ENCODE measurements at regions not wholly inside any gene's neighbourhood (a gene's known extent, or its start where the extent isn't known, plus 50 kb on each side); places are given as distances from the start of the nearest gene placed in this dataset.

DNA sequence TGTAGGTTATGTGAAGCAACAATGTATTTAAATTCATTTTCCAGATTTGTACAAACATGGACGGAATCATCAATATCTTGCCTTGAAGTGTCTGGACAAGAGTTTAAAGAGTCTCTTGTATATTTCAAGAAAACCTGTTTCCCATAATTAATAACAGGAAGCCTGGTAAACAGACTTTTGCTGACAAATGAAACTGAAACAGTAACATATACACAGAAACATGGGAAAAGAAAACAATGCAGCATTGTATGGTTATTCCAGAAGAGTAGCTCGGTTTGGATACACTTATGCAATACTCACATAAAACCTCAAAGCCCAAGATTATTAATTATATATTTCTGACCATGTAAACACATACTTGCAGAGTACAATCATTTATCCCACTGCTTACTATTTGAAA, 265.5 kb downstream of the PTPRC start:
- no peak for DNase-seq

DNA sequence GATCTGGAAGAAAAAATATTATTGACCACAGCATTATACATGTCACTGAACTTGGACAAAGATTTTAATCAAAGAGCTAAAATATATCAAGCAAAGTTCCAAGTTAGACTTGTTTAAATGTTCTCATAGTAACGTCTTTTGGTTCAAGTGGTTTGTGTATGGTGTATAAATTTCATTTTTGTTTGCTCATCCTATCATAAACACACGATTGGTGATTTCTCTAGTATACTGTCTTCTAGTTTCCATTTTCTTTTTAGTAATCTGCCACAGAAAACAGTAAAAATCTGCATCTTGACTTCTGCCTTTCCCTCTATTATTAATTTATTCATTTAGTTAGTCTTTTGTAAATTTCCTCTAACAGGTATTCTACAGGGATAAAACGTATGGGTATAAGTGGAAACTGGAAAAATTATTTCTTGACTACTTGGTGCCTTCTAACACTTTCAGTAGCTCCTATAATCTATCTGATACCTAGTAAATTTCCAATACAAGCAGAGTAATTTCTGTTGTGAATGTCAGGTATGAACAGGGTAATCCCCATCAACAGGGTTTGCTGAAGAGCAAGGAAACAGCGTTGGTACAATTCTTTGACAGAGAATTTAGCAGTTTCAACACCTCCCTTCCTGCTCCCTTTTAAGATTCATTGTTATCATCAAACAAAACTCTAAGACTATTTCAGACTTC, 268.0 kb downstream of the PTPRC start:
- no peak for DNase-seq

DNA sequence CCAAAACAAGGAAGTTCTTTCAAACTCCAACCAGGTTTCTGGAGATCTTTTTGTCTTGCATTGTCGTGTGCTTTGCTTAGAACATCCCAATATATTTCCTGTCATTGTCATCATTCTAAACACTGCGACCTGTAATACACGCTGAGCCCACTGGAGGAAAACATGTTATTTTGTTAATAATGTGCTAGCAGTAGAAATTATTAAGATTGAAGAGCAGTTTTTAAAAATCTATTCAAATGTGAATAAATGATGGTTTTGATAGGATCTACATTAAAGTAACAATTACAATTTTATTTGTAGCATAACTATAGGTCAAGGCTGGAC, 268.5 kb downstream of the PTPRC start:
- DNase-seq: no peak

DNA sequence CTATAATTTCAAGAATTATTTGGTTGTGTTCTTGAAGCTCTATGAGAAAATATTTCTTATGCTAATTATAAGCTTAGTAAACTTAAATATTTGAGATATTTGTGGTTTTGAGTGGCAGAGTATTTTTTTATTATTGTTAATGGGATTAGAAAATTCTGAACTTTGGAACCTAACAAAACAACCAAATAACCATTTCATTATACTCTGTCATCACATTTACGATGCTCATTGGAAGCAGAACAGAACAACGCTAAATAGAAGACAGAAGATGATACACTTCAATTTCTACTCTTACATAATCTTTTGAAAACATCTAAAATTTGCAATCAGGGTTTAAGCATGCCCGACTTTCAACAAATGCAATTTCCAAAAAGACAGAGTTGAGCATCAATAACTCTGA, 270.2 kb downstream of the PTPRC start:
- DNase-seq: no peak

DNA sequence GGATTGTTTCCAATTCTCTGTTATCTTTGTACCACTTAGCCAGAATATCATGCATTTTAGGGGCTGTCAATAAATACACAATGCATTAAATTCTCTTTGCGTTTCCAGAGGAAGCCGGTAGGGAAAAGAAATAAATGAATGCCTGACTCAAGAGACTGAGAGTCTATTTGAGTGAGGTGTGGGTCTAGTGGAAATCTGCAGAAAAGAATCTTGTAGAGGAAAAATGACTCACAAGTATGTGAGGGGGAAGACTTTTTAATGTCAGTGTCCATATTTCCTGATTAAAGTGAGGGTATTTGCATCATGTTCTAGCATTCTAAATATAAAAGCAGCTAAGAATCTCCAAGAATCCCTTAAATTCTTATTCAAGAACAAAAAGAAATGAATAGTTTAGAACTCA, 271.1 kb downstream of the PTPRC start:
- DNase-seq: no peak

DNA sequence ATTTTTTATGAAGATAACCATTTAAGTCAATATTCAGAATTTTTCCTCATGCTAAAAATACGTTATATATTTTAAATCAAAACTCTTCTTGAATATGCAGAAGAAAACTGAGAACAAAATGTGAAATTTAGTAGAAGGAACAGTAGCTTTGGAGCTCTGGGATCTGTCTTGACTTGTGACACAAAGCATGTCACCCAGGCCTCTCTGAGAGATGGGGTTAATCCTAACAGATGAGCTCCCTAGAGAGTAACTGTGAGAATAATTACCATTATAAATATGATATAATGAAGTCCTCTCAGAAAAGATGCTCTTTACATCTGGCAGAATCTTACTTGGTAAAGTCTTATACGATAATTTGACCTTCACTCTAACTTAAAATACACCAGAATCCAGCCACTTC, 272.0 kb downstream of the PTPRC start:
- DNase-seq: no peak

DNA sequence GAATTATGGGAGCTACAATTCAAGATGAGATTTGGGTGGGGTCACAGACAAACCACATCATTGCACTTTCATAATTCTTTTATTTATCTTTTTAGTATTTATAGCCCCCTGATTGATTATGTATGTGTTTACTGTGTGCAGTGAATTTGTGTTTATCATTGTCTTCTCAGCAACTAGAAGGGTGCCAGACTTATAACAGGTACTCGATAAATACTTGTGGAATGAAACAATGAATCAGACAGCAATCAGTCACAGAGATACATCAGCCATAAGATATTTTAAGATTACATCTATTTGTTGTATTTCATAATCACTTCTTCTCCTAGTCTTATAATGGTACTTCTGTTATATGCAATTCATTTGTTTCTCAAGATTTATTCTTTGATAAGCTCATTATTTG, 273.2 kb downstream of the PTPRC start:
- DNase-seq: no peak

DNA sequence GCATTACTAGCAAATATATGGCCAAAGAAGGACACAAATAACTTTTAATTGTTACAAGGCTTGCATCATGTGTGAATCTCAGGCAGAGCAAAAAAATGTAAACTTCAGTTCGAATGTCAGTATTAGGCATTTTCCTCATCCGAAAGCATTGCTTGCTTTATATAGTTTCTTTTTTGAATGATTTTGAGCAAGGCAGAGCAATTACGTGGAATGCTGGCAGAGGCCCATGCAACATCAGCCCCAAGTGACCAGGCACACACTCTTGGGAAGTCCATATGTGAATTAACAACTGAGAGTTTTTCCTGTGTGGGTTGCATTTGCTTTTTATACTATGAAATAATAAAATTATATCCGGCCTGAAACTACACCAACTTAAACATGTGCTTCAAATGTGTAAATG, 274.8 kb downstream of the PTPRC start:
- DNase-seq: no peak

DNA sequence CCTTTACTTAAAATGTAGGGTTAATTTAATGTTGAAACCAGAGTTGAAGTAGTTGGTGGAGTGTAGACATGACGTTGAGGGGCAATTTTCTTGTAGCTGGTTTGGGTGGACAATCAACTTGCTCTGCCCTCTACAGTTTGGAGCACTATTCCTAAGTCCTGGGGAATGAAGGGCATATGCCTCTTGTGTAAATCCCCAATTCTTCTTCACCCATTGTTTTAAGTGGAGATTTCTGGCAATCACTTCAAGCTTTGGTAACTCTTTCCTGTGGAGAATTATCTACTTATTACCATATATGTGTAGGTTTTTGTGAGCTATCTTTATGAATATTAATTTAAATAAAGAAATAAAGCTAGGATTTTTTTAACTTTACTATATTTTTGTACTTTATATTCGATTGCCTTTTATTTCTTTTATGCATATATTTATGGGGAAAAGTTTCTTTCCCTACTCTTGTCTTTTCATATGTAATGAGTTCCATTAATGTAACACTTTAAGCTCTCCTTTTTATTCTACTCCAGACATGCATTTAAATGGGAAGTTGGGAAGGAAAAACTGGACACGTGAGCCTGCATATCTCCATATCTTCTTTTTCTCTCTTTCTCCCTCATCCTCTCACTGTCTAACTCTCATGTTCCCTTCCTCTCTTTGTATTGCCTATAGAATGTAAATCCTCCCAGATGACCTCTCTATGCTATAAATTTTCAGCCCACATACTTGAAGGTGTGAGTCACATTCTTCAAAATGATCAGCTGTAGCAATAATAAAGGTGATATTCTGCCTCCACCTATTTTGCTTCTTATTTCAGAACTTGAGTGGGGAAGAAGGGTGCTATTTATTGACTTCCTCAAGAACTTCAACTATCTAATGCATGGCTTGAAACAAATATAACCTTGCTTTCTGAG, 276.7 kb downstream of the PTPRC start:
- no peak for DNase-seq

DNA sequence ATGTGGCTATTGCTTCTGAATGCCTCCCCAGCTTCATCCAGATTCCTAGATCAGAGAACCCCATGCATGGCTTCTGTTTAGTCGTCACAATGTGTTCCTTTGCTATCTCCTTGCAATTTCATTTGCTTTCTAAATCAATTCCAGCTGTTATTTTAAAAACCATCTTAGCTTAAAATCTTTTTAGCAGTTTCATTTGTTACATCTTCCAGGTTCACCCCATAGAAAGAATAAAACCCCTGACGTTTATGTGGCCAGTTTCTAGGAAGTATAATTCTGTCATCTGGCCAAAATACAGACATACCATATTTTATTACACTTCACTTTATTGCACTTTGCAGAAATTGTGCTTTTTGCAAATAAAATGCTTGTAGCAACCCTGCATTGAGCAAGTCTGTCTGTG, 278.4 kb downstream of the PTPRC start:
- no peak for DNase-seq

DNA sequence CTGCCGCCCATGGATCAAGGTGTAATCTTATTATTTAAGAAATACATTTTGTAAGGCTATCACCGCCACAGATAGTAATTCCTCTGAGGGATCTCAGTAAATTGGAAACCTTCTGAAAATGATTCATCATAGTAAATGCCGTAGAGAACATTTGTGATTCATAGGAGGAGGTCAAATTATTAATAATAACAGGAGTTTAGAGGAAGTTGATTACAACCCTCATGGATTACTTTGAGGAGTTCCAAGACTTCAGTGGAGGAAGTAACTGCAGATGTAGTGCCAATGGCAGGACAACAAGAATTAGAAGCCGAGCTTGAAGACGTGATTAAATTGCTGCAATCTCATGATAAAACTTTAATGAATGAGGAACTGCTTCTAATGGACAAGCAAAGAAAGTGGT, 280.1 kb downstream of the PTPRC start:
- DNase-seq: no peak

DNA sequence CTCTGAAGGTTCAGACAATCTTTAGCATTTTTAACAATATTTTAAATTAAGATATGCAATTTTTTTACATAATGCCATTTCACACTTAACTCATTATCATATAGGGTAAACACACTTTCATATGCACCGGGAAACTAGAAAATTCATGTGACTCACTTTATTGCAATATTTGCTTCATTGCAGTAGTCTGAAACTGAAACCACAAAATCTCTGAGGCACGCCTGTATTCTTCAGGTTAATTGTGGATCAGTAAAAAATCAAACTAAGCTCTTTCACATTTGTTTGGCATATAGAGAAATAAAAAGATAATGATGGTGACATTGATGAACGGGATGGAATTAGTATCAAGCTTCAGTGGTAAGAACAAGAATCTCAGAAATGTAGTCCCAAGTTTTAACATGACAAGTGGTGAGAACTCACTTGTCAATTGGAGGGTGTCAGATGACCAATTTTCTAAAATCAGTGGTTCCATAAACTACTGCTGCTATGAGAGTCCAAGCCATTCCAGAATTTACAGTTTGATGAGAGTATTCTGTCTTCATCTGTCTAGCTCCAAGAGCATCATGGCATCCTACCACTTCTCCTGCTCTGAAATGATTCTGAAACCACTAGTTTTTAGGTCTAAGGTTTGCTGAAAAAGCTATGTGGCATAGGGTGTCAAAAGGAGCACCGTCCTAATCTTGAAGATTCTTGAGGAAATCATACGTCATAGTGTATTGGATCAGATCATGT, 281.0 kb downstream of the PTPRC start:
- DNase-seq: no peak

DNA sequence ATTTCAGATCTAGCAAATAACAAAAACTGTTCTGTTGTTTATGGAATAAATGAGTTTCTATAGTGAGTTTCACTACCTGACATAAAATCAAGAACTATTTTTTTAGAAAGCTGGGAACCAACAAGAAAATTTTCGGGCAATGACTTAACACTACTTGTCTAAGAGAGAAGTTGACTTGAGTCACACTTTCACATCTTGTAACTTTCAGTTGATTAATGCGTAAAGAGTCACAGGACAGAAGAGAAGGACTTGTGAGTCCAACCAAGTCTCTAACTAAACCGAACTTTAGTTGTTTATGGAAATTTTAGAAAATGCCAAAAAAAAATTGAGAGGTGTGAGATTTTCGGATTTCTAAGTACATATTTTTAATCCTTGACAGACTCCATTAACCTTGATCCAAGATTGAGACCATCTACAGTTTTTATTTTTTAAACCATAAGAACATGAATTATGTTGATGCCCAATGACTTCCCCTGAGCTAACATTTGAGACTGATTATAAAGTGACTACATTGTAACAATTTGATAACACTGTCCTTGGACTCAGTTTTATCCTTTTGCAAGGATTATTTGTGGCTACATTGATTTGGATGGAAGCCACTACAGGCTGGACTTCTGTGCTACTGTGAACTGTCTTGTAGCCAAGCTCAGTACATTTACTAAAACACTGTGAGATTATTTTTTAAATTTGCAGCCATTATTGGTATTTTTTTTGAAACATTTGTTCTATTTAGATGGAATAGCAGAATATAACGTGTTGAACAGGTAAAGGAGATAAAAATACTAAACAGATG, 284.0 kb downstream of the PTPRC start:
- DNase-seq: no peak

DNA sequence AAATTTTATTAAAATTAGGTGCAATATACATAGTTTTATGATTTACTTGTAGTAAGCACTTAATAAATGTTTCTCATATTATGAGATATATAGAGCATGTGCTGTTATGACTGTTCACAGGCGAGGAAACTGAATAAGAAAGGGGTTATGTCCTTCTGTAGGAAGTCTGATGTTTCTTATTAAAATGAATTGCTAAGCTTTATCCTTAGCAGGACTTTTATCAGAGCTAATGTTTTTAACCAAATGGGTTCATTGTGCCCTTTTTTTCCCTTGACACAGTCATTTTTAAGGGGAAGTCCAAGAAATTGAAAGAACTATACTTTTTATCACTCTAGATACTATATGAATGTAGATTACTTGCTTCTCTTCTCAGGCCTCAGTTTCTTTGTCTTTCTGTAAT, 285.2 kb downstream of the PTPRC start:
- DNase-seq: no peak

DNA sequence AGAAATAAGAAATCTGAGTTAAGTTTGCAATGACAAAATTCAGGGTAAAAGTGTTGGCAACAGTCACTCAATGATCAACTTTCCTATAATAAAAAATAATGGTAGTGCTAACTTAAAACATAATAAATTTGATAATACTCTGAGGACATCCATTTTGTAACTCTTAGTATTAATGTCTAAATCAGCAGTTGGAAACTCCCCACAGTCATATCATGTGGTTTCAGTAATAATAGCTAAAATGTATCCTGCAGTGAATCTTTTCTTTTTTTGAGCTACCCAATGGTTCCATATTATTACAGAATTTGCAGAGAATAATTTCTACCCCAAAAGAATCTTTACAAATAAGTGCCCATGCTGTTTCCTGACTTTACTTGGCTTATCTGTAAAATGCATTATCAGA, 286.7 kb downstream of the PTPRC start:
- no peak for DNase-seq

DNA sequence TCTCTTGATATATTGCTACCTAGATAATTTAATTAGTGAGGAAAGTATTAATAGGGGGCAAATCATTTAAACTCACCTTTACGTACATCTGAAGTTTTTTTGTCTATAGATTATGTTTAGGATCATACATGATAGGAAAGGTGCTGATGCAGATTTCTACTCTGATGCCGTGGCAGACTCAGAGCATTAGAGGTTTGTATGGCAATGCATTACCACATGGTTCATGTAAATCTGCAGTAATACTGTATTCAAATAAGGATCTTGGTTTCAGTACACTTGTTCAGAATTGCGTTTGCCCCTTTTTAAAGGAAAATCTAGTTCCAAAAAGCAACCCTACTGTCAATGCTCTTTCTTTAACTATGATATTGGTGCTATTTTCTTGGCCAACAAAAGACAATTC, 288.3 kb downstream of the PTPRC start:
- DNase-seq: no peak

DNA sequence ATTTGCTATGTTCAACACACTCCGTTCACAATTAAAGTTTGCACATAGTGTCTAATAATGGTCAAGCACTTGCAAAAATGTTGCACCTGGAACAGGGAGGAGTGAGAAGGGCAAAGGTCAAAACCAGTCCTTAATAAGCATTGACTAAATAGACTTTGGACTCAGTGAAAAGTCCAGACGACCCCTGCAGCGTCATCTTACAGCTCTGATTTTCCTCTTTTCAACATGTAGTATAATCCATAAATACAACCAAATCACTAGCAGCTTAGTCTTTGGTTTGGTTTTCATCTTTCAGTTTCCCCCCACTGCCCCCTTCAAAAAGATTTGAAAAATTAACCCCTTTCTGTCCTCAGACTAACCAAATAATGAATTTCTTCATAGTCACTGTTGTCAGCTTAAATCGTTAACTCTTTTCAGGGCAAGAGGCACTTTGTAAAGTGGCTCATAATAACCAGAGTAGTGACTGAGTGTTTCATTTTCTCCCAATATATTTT, 290.3 kb downstream of the PTPRC start:
- DNase-seq: no peak

DNA sequence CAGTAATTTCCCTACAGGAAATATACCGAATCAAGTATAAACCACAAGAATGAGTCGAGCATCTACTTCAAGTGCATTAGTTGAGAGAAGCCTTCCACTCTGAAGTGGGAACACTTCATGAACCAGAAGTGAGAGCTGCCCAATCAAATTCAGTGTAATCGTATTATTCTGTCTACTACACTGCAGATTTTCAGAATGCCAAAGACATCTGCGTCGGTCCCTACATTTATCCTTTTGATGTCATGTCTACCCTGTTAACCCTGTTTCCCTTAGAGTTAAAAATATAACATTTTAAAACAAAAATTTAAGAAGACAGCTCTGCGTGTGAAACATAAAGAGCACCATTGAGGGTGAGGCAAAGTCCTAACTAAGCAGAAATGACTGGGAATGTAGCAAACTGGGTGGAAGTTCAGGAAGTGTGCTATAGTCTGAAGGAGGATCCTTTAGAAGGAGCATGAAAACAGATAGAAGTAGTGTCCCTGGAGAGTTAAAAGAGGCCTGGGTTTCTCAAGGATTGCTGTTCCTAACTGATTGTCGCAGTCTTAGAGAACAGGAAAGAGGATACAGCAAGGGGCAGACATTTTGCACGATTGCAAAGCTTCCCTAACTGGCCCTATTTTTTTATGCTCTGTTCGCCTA, 291.2 kb downstream of the PTPRC start:
- peak; percentile 21 for DNase-seq

DNA sequence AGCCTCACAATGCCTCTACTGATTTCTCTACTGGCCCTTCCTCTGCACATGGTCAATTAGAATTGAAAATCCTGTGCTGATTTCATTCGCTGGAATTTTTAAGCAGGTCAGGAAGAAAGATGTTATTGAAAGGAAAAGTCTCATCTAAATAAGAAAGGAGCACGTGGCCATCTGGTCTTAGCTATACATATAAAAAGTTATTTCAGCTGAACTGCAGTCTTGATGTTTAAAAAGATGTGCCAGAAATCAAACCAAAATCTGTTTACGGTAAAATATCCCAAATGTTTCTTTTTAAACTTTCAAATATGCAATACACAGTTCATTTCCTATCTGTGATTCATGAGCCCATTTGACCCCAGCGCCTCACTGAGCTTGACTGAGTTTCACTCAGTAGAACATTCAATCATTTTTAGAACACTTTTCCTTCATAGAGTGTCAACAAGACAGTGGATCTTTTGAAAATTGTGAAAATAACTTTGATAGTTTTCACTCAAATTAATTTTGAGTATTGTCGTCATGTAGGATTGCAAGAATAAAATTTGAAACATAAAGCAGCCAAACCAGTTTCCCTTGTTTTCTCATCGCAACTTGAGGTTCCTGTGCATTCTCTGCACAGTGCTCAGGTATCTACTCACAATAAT, 293.6 kb downstream of the PTPRC start:
- no peak for DNase-seq

DNA sequence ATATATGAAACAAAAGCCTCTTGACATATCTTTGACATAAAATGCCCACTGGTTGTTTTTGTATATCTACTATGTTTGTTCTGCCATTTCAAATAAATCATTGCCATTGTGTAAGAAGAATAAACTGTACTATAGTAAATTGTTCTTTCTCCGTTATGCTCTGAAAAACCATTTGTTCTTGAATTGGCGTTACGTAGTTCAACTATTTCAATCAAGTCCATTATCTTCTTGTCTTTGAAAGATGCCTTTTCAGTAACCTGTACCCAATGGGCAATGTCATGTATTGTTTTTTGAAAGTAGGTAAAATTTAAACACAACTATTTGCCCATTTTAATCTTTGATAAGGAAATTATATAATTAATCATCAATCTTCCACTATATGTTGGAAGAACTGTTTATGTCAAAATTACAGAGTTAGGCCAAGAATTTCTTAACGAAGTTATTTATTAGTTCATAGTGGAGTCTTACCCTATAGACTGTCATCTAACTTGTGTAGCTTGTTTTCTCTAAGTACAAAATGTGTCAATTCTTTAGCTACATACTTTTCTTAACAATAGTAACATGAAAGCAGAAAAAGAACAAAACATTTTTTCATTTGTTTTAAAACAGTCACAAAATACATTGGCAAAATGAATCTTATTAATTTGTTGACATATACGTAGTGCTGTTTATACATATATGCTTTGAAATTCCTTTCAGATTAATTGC, 294.8 kb downstream of the PTPRC start:
- no peak for DNase-seq

DNA sequence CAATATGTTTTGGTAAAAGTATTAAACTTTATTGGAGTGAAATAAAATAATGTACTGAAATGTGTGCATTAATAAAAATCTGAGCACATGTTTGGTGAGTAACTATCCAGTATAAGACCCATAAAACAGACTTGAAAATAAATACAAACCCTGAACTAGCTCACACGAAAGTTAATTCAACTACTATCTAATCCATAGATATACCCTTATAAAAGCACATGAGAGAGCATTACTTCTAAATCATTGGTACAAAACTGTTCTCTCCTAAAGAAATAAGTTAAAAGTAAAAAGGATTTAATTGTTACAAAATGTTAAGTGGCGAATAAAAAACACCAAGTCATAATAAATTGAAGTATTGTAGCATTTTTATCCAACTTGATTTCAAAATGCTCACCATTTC, 295.6 kb downstream of the PTPRC start:
- no peak for DNase-seq

Measured in central memory CD4-positive, alpha-beta T cell (primary cell).